GM13976 (cell line): ENCODE measurements at regions not wholly inside any gene's neighbourhood (a gene's known extent, or its start where the extent isn't known, plus 50 kb on each side); places are given as distances from the start of the nearest gene placed in this dataset.
A peak's percentile ranks its signal among the peaks of the same experiment; 100 is the strongest.
"Not testable (repeated sequence)": the region's sequence is repeated elsewhere in the genome, so short reads cannot be mapped to it uniquely, and the experiment has no call there.

ENCODE experiments used
- DNase-seq: peaks from one replicate; pipeline ENCODE4 v3.0.0; 2012; ENCODE audit warnings: low spot score
- in situ Hi-C: fragments of 300-500 bp; cut with MboI; formaldehyde crosslinking; loops from one replicate; pipeline ENCODE4 v1.12.0; 2022; ENCODE audit warnings: low sequenced_read_pairs, mixed read lengths, inconsistent platforms; ENCODE audit not compliant: unreplicated experiment
- TF ChIP-seq, protein P1 (sequence below): IDR thresholded peaks from 2 replicates; pipeline ENCODE4 v1.5.1; 2012; ENCODE audit warnings: borderline replicate concordance, mild to moderate bottlenecking; ENCODE audit not compliant: insufficient read depth; ENCODE audit errors: extremely low read depth, missing control alignments, control extremely low read depth

GRCh38 chr1:146478125-146478720 is 249.4 kb upstream of the NOTCH2NLA start:
- in situ Hi-C loops, DNase-seq: not testable (repeated sequence)
- TF ChIP-seq, protein P1, sequence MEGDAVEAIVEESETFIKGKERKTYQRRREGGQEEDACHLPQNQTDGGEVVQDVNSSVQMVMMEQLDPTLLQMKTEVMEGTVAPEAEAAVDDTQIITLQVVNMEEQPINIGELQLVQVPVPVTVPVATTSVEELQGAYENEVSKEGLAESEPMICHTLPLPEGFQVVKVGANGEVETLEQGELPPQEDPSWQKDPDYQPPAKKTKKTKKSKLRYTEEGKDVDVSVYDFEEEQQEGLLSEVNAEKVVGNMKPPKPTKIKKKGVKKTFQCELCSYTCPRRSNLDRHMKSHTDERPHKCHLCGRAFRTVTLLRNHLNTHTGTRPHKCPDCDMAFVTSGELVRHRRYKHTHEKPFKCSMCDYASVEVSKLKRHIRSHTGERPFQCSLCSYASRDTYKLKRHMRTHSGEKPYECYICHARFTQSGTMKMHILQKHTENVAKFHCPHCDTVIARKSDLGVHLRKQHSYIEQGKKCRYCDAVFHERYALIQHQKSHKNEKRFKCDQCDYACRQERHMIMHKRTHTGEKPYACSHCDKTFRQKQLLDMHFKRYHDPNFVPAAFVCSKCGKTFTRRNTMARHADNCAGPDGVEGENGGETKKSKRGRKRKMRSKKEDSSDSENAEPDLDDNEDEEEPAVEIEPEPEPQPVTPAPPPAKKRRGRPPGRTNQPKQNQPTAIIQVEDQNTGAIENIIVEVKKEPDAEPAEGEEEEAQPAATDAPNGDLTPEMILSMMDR: peak; percentile 47

- in situ Hi-C loops: not testable (repeated sequence)
- DNase-seq: peak; percentile 0
These were observed 246.3 kb upstream of the NOTCH2NLA start for GRCh38 chr1:146475086-146475485.

- in situ Hi-C loops, DNase-seq: not testable (repeated sequence)
These were observed 245.4 kb upstream of the NOTCH2NLA start for GRCh38 chr1:146474216-146474615.

DNA sequence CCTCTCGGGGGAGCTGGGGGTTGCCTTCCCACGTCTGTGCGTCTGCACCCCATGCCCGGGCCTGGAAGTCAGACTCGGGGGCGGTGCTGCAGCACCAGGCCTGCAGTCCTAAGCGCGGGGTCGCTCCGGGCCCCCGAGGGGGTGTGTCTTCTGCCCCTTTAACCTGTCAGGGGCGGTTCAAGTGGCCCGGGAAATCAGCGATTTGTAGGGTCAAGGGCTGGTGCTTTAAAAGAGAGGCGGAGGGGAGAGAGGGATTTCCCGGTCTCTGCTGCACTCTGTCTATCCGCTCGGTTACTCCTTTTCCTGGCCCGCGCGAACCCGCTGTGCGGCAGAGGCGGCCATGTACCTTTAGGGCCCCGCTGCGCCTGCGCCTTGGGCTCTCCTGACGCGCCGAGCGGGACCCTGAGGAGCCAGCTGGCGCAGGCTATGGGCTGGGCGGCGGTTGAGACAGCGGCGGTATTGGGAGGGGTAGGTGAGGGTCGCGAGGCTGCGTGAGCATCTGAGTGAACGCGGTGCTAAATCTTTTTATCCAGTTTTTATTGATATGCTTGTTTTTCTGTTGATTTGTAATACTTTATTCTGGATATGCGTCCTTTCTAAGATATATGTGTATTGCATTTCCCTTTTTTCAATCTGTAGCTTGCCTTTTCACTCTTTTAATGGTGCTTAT is 243.5 kb upstream of the NOTCH2NLA start:
- DNase-seq, in situ Hi-C loops: not testable (repeated sequence)

DNA sequence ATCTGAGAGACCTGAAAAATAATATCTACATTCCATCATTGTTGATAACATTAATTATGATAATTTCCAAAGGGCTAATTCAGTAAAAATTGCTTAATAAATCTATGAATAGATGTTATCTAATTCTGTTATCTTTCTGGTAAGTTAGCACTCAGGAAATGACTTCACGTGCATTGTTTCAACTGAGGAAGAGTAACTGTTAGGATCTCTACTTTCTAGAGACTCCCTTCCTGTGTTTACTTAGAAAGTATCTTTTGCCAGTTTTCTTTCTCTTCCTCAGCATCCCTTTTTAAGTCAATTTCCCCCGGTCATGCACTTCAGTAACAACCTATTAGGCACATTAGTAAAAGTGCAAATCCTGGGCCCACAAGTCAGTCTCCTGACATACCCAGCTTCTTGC is 231.1 kb upstream of the NOTCH2NLA start:
- in situ Hi-C loops, DNase-seq: not testable (repeated sequence)

DNA sequence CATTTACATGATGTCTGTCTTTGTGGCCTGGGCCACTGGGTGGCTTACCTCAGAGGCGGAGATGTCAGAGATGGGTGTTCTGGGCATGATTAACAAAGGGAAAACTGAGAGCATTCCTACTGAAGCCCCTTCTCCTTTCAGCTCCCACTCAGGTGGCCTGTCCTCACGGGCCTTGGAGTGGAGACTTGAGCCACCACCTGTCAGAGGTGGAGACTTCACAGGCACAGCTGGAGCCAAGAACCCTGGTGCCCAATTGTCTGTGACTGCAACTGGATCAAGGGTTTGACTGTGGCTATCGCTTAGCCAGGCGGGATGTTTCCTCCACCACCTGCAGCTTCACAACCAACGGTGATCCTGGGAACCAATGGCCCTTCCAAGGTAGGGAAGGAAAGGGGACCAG is 230.5 kb upstream of the NOTCH2NLA start:
- DNase-seq, in situ Hi-C loops: not testable (repeated sequence)

DNA sequence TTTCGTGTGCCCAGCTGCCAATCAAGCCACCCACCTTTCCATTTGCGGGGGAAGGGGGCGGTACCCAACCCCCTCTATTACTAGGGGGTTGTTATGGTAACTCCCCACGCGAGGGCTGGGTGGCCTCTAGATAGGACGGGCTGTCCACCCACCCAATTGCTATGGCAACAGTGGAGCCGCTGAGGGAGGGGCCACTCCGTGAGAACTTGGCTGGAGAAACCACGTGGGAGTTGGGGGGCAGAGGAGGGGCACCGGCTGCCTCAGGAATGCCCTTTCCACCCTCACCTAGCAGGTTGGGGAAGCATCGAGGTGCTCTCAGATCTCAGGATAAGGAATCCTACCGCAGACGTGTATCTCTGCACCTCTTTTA is 220.0 kb upstream of the NOTCH2NLA start:
- in situ Hi-C loops, DNase-seq: not testable (repeated sequence)

- in situ Hi-C loops, DNase-seq: not testable (repeated sequence)
These were observed 219.5 kb upstream of the NOTCH2NLA start for GRCh38 chr1:146448212-146448876.

DNA sequence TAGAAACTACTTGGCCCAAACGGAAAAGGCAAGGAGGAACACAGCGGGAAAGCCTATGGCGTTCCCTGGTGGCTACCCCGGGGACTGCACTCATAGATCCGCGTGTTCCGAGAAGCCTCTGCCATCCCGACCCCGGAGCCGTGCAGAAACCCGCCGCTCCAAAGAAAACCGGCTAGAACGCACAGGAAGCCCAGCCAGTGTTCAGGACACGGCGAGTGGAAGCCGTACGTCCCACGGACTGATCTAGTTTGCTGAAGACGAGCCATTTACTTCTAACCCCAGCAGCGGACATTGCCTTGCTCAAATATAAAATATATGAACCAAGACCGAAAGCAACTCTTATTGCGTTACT is 215.0 kb upstream of the NOTCH2NLA start:
- DNase-seq, in situ Hi-C loops: not testable (repeated sequence)

DNA sequence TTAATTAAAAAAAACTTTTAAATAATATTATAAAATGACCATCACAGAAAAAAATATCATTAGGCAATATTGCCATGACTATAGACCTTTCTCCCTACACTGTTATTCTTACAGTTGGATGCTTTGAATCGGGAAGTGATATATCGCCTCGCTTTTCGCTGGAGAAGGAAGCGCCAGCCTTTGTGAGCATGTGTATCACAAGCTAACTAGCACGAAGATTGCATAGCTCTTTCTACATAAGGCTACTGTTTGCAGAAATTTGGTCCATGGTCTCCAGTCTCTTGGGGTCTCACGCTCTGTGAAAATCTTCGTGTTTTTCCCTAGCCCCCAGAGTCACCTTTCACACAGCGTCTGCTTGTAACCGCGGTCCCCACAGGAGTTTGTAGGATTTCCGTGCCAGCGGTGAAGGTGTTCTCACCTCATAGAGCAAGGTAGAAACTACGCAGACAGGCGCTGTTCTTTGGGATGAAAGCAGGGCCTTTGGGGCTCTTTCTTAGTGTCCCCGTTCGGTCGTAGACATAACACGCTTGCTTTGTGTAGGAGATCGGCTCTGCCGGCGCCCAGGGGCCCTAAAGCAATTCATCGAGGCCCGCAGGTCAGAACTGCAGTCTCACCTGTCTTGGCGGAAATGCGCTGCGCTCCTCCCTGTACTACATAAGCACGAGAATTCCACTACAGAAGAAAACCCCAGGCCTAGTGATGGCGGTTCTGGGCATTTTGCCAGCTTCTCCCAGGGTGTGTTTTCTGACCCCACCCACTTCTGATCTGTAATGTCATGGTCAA is 214.5 kb upstream of the NOTCH2NLA start:
- in situ Hi-C loops, DNase-seq: not testable (repeated sequence)

- in situ Hi-C loops, DNase-seq: not testable (repeated sequence)
These were observed 209.7 kb upstream of the NOTCH2NLA start for GRCh38 chr1:146438543-146438942.

DNA sequence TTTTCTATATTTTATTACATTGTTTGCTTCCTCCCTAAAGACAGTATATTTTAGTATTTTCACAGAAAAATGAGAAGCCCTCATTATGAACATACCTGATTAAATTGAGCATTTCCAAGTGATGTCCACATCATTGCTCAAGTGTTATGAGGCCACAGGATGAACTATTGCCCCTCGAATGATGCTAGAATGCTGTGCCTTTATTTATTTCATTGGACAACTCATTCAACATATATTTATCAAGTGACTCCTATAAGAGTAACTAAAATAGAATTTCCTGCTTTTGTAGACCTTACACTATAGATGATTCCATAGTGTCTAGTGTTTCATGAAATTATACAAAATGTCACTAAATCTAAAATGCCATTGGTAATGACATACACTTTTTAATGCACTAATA is 187.8 kb upstream of the NOTCH2NLA start:
- in situ Hi-C loops: not testable (repeated sequence)

GRCh38 chr1:146415017-146415416 is 186.2 kb upstream of the NOTCH2NLA start:
- in situ Hi-C loops, DNase-seq: not testable (repeated sequence)

More for the DNA sequence above, 187.8 kb upstream of the NOTCH2NLA start:
- not testable (repeated sequence) for DNase-seq

- in situ Hi-C loops, DNase-seq: not testable (repeated sequence)
These were observed 185.1 kb upstream of the NOTCH2NLA start for GRCh38 chr1:146413911-146414310.

- in situ Hi-C loops, DNase-seq: not testable (repeated sequence)
These were observed 183.1 kb upstream of the NOTCH2NLA start for GRCh38 chr1:146411923-146412322.

GRCh38 chr1:146409817-146410441 is 181.1 kb upstream of the NOTCH2NLA start:
- in situ Hi-C loops: not testable (repeated sequence)
- peak; percentile 4 for DNase-seq
